Heart left ventricle (tissue), 13 donors: ENCODE measurements at regions not wholly inside any gene's neighbourhood (a gene's known extent, or its start where the extent isn't known, plus 50 kb on each side); places are given as distances from the start of the nearest gene placed in this dataset.

Experiments
- POLR2A ChIP-seq, 2 donors: fragments of 450-650 bp; IDR thresholded peaks; one replicate each; pipeline ENCODE4 v1.6.1; 2017; ENCODE audit warnings: antibody characterized with exemption in 2 of 2, mild to moderate bottlenecking in 2 of 2, moderate library complexity in 2 of 2
- TF ChIP-seq, protein P1 (sequence below), 12 donors: fragments of 200-600 bp; sonication (generic) in 4 of 12; IDR thresholded peaks; one replicate each; pipeline versions ENCODE4 v1.5.0 to v1.8.0; 2018 to 2022; ENCODE audit warnings: antibody characterized with exemption in 12 of 12, mild to moderate bottlenecking in 5 of 12
- donor health status: ischemic (EF 13 %, LVEDD 7.1; RV severe dilation, severe dysfunction).
- donor health status: DM: no; HTN: yes; CAD: no.
- donor health status: DM: no; HTN: no; CAD: no.
- donor health status: ischemic (EF 25% LVEDD 6.9; RV normal size, moderate dysfunction).
- donor health status: ischemic (EF 25% LVEDD 5.7; RV mildly dilated, moderate dysfunction).
- donor health status: ischemic (EF 35%, LVEDD 5.7; RV mildly dilated, moderate dysfunction).
- donor health status: nonischemic (EF 11% LVEDD 7.7; RV severe dilation, severe dysfunction).
- donor health status: DM: yes; HTN: yes; CAD: no.
- donor health status: PGD.
- donor health status: ischemic (EF 29% LVEDD 5.4; RV normal size, mild dysfunction).
- donor health status: nonischemic (EF 23%, LVEDD 6.1; RV moderate dilation, normal function).

- TF ChIP-seq, protein P1, sequence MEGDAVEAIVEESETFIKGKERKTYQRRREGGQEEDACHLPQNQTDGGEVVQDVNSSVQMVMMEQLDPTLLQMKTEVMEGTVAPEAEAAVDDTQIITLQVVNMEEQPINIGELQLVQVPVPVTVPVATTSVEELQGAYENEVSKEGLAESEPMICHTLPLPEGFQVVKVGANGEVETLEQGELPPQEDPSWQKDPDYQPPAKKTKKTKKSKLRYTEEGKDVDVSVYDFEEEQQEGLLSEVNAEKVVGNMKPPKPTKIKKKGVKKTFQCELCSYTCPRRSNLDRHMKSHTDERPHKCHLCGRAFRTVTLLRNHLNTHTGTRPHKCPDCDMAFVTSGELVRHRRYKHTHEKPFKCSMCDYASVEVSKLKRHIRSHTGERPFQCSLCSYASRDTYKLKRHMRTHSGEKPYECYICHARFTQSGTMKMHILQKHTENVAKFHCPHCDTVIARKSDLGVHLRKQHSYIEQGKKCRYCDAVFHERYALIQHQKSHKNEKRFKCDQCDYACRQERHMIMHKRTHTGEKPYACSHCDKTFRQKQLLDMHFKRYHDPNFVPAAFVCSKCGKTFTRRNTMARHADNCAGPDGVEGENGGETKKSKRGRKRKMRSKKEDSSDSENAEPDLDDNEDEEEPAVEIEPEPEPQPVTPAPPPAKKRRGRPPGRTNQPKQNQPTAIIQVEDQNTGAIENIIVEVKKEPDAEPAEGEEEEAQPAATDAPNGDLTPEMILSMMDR (IDR thresholded peaks at IDR 0.05), result no peak
- no peak for TF ChIP-seq POLR2A (IDR thresholded peaks at IDR 0.05)
Observed at GRCh38 chr6:53424300-53424699, 75.5 kb upstream of the ELOVL5 start.
